ENCODE measurements at regions not wholly inside any gene's neighbourhood (a gene's known extent, or its start where the extent isn't known, plus 50 kb on each side); places are given as distances from the start of the nearest gene placed in this dataset.
A peak's percentile ranks its signal among the peaks of the same experiment; 100 is the strongest.

DNA sequence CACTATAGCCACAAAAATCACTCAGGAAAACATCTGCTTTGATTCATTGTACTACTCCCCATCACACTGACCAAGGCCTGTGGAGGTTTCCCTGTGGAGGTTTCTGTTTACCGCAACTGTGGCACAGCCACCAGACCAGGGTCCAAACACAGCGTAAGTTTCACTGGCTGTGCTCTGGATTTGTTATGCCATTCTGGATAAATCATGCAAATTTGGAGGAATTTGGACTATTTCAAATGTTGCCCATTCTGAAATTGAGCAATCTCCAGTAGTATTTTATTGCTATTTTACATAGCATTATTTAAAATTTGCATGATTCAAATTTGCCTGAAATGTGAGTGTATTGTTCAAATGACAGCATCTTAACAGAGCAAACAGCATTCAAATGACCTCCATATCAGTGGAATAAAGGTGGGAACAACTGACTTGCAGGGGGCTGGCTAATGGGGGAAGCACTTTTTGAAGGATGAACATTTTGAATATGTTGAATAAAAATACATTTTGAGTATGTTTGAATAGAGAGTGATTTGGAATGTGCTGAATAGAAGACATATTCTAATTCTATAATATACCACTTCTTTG lies 66.1 kb upstream of the ACSL1 start:
- intact Hi-C loops (cut with DNase I): no loop called here
- no peaks in the 10 kb centered on the region for H3K27me3 ChIP-seq
- H3K9me3 ChIP-seq: no peaks in the 10 kb centered on the region
- no peaks in the 10 kb centered on the region for H3K36me3 ChIP-seq
- WGBS (ENCODE audit: insufficient coverage, low coverage, low lambda C conversion rate, missing lambda C conversion rate): 37% methylated on average over 2 of the region's 2 CpGs
- H3K4me1 ChIP-seq: peaks cover 0 to 82% (median 34%) of the 10 kb centered on the region in 4 donors
- peak; percentile 40 to 80 (median 68) for DNase-seq
- H3K27ac ChIP-seq: peak overlapping the region; percentile 45 to 92 (median 84)
- TF ChIP-seq, protein P1, sequence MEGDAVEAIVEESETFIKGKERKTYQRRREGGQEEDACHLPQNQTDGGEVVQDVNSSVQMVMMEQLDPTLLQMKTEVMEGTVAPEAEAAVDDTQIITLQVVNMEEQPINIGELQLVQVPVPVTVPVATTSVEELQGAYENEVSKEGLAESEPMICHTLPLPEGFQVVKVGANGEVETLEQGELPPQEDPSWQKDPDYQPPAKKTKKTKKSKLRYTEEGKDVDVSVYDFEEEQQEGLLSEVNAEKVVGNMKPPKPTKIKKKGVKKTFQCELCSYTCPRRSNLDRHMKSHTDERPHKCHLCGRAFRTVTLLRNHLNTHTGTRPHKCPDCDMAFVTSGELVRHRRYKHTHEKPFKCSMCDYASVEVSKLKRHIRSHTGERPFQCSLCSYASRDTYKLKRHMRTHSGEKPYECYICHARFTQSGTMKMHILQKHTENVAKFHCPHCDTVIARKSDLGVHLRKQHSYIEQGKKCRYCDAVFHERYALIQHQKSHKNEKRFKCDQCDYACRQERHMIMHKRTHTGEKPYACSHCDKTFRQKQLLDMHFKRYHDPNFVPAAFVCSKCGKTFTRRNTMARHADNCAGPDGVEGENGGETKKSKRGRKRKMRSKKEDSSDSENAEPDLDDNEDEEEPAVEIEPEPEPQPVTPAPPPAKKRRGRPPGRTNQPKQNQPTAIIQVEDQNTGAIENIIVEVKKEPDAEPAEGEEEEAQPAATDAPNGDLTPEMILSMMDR (IDR thresholded peaks at IDR 0.05): no peak
- no peak for TF ChIP-seq POLR2A (IDR thresholded peaks at IDR 0.05)
- peak overlapping the region in 1 of 3 donors; percentile 1 for H3K4me3 ChIP-seq
- ATAC-seq: peak; percentile 47 to 76 (median 53)

DNA sequence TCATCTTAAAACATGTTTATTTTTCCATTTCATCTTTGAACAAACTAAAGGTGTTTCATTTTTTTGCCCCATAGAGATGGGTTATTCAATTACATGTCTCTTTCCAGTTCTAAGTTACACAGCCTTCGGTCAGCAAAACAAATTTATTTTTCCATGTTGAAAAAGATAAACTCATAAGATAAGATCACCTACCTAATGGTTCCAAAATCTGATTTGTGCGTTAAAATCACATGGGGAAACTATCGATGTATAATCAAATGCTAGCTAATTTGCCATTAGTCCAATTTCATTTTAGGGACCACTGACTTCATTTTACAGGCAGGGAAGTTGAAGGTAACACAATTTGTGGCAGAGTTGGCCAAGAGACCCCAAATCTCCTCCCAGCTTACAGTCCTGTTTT lies 67.2 kb upstream of the ACSL1 start:
- H3K27ac ChIP-seq: peak overlapping the region; percentile 44 to 92 (median 84)
- intact Hi-C loops (cut with DNase I): no loop called here
- peak overlapping the region in 1 of 3 donors; percentile 1 for H3K4me3 ChIP-seq
- no peaks in the 10 kb centered on the region for H3K27me3 ChIP-seq
- H3K36me3 ChIP-seq: no peaks in the 10 kb centered on the region
- no peak for TF ChIP-seq POLR2A (IDR thresholded peaks at IDR 0.05)
- TF ChIP-seq, protein P1 (IDR thresholded peaks at IDR 0.05): no peak
- WGBS (ENCODE audit: insufficient coverage, low coverage, low lambda C conversion rate, missing lambda C conversion rate): 30% methylated on average over 3 of the region's 3 CpGs
- DNase-seq (no peak), ATAC-seq (peak in 1 of 4 donors; percentile 7)
- H3K4me1 ChIP-seq: peaks cover 0 to 82% (median 29%) of the 10 kb centered on the region in 4 donors
- no peaks in the 10 kb centered on the region for H3K9me3 ChIP-seq

DNA sequence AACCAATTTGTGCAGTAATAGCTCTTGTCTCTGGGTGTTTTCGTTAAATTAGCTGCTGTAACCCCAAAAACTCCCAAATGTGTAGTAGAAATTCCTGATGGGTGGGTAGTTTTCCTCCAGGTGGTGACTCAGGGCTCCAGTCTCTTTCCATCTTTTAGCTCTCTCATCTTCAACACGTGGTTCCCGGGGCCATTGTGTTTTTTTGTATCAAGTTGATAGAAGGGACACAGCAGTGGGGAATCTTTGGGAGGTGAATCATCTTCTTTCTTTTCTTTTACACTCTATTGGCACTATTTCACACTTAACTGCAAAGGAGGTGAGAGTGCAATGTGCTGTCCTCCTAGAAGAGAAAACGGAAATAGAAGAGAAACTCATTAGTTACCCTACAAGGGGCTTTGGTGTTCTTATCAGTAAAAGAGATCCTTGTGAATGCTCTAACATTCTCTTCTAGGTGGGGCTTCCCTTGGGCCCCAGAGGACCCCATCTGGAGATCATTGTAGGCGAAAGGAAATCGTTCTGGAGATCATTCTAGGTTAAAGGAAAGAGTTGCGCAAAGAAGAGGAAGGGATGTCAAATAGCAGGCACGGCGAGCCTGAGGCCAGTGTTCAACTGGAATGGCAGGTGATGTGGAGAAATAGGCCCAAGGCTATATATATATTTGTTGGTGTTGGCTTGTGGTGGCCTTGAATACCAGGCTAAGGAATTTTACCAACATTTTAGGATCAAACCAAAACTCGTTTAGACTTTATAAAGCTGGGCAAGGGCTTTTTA lies 68.2 kb upstream of the ACSL1 start:
- peak overlapping the region in 1 of 3 donors; percentile 17 for H3K4me3 ChIP-seq
- 42% methylated on average over 8 of the region's 10 CpGs for WGBS (ENCODE audit: insufficient coverage, low coverage, low lambda C conversion rate, missing lambda C conversion rate)
- peaks cover 0 to 82% (median 24%) of the 10 kb centered on the region in 4 donors for H3K4me1 ChIP-seq
- H3K36me3 ChIP-seq: no peaks in the 10 kb centered on the region
- TF ChIP-seq, protein P1 (IDR thresholded peaks at IDR 0.05): no peak
- no peak for TF ChIP-seq POLR2A (IDR thresholded peaks at IDR 0.05)
- no peaks in the 10 kb centered on the region for H3K27me3 ChIP-seq
- intact Hi-C loops (cut with DNase I): no loop called here
- ATAC-seq: peak in 1 of 4 donors; percentile 5
- no peaks in the 10 kb centered on the region for H3K9me3 ChIP-seq
- no peak for DNase-seq
- peak overlapping the region; percentile 44 to 92 (median 84) for H3K27ac ChIP-seq

DNA sequence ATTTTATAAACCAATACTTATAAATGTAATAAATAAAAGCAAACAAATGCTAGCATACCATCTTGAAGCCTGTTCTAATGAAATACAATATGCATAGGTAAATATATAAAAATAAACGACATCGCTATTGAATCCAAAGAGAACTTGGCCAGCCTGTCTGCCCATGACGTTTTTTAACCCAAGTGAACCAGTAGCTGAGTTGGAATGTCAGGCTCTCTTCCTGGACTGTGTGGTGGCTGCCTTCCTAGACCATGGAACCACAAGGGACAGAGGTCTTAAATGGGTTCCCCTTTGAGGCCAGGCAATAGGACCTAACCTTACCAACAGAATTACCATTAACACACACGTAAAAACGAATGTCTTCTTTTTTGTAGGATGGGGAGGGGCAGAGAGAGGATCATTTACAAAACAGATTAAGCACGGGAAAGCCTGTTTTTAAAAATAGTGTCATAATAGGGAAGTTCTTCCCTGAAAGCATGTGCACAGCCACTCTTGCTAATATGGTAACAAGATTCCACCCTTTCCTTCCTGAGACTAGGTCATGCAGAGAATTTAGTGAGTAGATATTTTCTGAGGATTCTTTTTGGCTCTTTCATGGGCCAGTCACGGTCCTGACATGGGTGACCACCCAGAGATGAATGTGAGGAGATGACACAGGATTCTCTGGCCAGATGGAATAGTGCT lies 69.4 kb upstream of the ACSL1 start:
- H3K4me1 ChIP-seq: peaks cover 0 to 93% (median 27%) of the 10 kb centered on the region in 4 donors
- ATAC-seq (peak in 1 of 4 donors; percentile 4), DNase-seq (peak in 1 of 3 donors; percentile 65)
- peak; percentile 27 for TF ChIP-seq POLR2A (IDR thresholded peaks at IDR 0.05)
- TF ChIP-seq, protein P1 (IDR thresholded peaks at IDR 0.05): no peak
- H3K4me3 ChIP-seq: peak overlapping the region in 1 of 3 donors; percentile 21
- peak overlapping the region; percentile 17 to 92 (median 92) for H3K27ac ChIP-seq
- no peaks in the 10 kb centered on the region for H3K36me3 ChIP-seq
- H3K27me3 ChIP-seq: no peaks in the 10 kb centered on the region
- 22% methylated on average over 7 of the region's 7 CpGs for whole genome bisulfite sequencing (ENCODE audit: insufficient coverage, low coverage, low lambda C conversion rate, missing lambda C conversion rate)
- no peaks in the 10 kb centered on the region for H3K9me3 ChIP-seq
- intact Hi-C loops (cut with DNase I): no loop called here
